OCI-LY1 (cell line): ENCODE measurements at regions not wholly inside any gene's neighbourhood (a gene's known extent, or its start where the extent isn't known, plus 50 kb on each side); places are given as distances from the start of the nearest gene placed in this dataset.

ENCODE experiments used
- H2AFZ ChIP-seq: fragments of 200-600 bp; sonication (generic), shearing (Covaris generic); 2 replicates; pipeline ENCODE4 v1.6.0; 2014; ENCODE audit warnings: antibody characterized with exemption, mild to moderate bottlenecking, low read length
- H3F3A ChIP-seq: fragments of 200-600 bp; sonication (generic), shearing (Covaris generic); 2 replicates; pipeline ENCODE4 v1.6.0; 2014; ENCODE audit warnings: mild to moderate bottlenecking, antibody characterized with exemption, low read length, moderate library complexity; ENCODE audit not compliant: insufficient read depth
- H3K27ac ChIP-seq: fragments of 200-600 bp; sonication (generic); 2 replicates; pipeline ENCODE4 v1.5.1; 2014; ENCODE audit warnings: low read length, mixed run types, mild to moderate bottlenecking, low read depth; ENCODE audit not compliant: poor library complexity, severe bottlenecking
- H3K27me3 ChIP-seq: fragments of 200-600 bp; sonication (generic); 2 replicates; pipeline ENCODE4 v1.6.0; 2014; ENCODE audit warnings: antibody characterized with exemption, mild to moderate bottlenecking, low read length, moderate library complexity; ENCODE audit not compliant: insufficient read depth
- H3K36me3 ChIP-seq: fragments of 200-600 bp; sonication (generic); 2 replicates; pipeline ENCODE4 v1.6.1; 2014; ENCODE audit warnings: mild to moderate bottlenecking, antibody characterized with exemption, low read length, moderate library complexity, mixed read lengths; ENCODE audit not compliant: insufficient read depth
- H3K4me1 ChIP-seq: fragments of 200-600 bp; sonication (generic); 2 replicates; pipeline ENCODE4 v1.5.1; 2014; ENCODE audit warnings: mild to moderate bottlenecking, low read length, moderate library complexity; ENCODE audit not compliant: insufficient read depth, severe bottlenecking
- H3K4me2 ChIP-seq: fragments of 200-600 bp; sonication (generic), shearing (Covaris generic); 2 replicates; pipeline ENCODE4 v1.6.1; 2014; ENCODE audit warnings: low read length
- H3K4me3 ChIP-seq: fragments of 200-600 bp; sonication (generic); 2 replicates; pipeline ENCODE4 v1.5.1; 2014; ENCODE audit warnings: low read length, low read depth, mild to moderate bottlenecking, mixed read lengths; ENCODE audit not compliant: poor library complexity, severe bottlenecking
- H3K79me2 ChIP-seq: fragments of 200-600 bp; shearing (Covaris generic); 2 replicates; pipeline ENCODE4 v1.6.1; 2016; ENCODE audit warnings: mixed run types, low read length, mixed read lengths; ENCODE audit not compliant: insufficient read depth
- H3K9ac ChIP-seq: fragments of 200-600 bp; sonication (generic), shearing (Covaris generic); 2 replicates; pipeline ENCODE4 v1.6.1; 2014; ENCODE audit warnings: mild to moderate bottlenecking, low read length, mixed read lengths
- H3K9me2 ChIP-seq: fragments of 200-600 bp; sonication (generic), shearing (Covaris generic); 2 replicates; pipeline ENCODE4 v1.6.1; 2014; ENCODE audit warnings: low read depth, mild to moderate bottlenecking, low read length, mixed read lengths
- H3K9me3 ChIP-seq: fragments of 200-600 bp; shearing (Covaris generic); 2 replicates; pipeline ENCODE4 v1.6.1; 2014; ENCODE audit warnings: low read length, mixed read lengths
- H4K20me1 ChIP-seq: fragments of 200-600 bp; sonication (generic), shearing (Covaris generic); 2 replicates; pipeline ENCODE4 v1.6.0; 2016; ENCODE audit warnings: mild to moderate bottlenecking, low read length; ENCODE audit not compliant: insufficient read depth
- CTCF ChIP-seq: fragments of 200-600 bp; sonication (generic), shearing (Covaris generic); IDR thresholded peaks from 2 replicates; pipeline ENCODE4 v1.5.1; 2017; ENCODE audit warnings: mild to moderate bottlenecking, antibody characterized with exemption, low read length, moderate library complexity, mixed read lengths
- EZH2 ChIP-seq: fragments of 200-600 bp; sonication (generic), shearing (Covaris generic); IDR thresholded peaks from 2 replicates; pipeline ENCODE4 v1.8.0; 2017; ENCODE audit warnings: borderline replicate concordance, mixed run types, mild to moderate bottlenecking, antibody characterized with exemption, low read length, moderate library complexity, mixed read lengths

- no peaks in the 10 kb centered on the region for H3K9me3 ChIP-seq
- TF ChIP-seq EZH2 = no peak
- TF ChIP-seq CTCF = no peak
- no peaks in the 10 kb centered on the region for H3K79me2 ChIP-seq
- H3K36me3 ChIP-seq = no peaks in the 10 kb centered on the region
- no peaks in the 10 kb centered on the region for H3K27me3 ChIP-seq
- H3K9me2 ChIP-seq = no peaks in the 10 kb centered on the region
- no peak overlapping the region for H2AFZ ChIP-seq
- H3F3A ChIP-seq = no peaks in the 10 kb centered on the region
- H4K20me1 ChIP-seq = no peaks in the 10 kb centered on the region
- no peaks in the 10 kb centered on the region for H3K4me1 ChIP-seq
- H3K27ac ChIP-seq = no peak overlapping the region
- H3K4me2 ChIP-seq = no peak overlapping the region
- no peak overlapping the region for H3K4me3 ChIP-seq
- H3K9ac ChIP-seq = no peak overlapping the region
Observed at GRCh38 chr20:11136691-11137090, 462.9 kb upstream of the JAG1 start.

- Histone ChIP-seq H3K4me3 (no peak overlapping the region), H2AFZ (no peak overlapping the region), H3K4me2 (no peak overlapping the region), H3F3A (no peaks in the 10 kb centered on the region), H3K9me3 (no peaks in the 10 kb centered on the region), H3K36me3 (no peaks in the 10 kb centered on the region), H3K9me2 (no peaks in the 10 kb centered on the region), H4K20me1 (no peaks in the 10 kb centered on the region), H3K9ac (no peak overlapping the region), H3K27ac (no peak overlapping the region), H3K79me2 (no peaks in the 10 kb centered on the region), H3K27me3 (no peaks in the 10 kb centered on the region), H3K4me1 (no peaks in the 10 kb centered on the region)
- TF ChIP-seq CTCF (no peak), EZH2 (no peak)
Observed at GRCh38 chr20:11137688-11138087, 463.9 kb upstream of the JAG1 start.

GRCh38 chr20:11140359-11140758 is 466.6 kb upstream of the JAG1 start:
- Histone ChIP-seq H3K4me1 (no peaks in the 10 kb centered on the region), H3K4me2 (no peak overlapping the region), H3K27ac (no peak overlapping the region), H3K79me2 (no peaks in the 10 kb centered on the region), H4K20me1 (no peaks in the 10 kb centered on the region), H3K9me2 (no peaks in the 10 kb centered on the region), H3K9ac (no peak overlapping the region), H3F3A (no peaks in the 10 kb centered on the region), H2AFZ (no peak overlapping the region), H3K4me3 (no peak overlapping the region), H3K9me3 (no peaks in the 10 kb centered on the region), H3K36me3 (no peaks in the 10 kb centered on the region), H3K27me3 (no peaks in the 10 kb centered on the region)
- TF ChIP-seq EZH2 (no peak), CTCF (no peak)
